GM12864 (cell line): ENCODE measurements at regions not wholly inside any gene's neighbourhood (a gene's known extent, or its start where the extent isn't known, plus 50 kb on each side); places are given as distances from the start of the nearest gene placed in this dataset.

ENCODE experiments used
- DNase-seq: peaks from one replicate; pipeline ENCODE4 v3.0.0-alpha.2; 2011; ENCODE audit warnings: low read depth
- H3K4me3 ChIP-seq: 2 replicates; pipeline ENCODE4 v1.5.1; 2011; ENCODE audit warnings: mild to moderate bottlenecking, low read depth, low read length, control low read depth
- TF ChIP-seq, protein P1 (sequence below): IDR thresholded peaks from 2 replicates; pipeline ENCODE4 v1.5.1; 2011; ENCODE audit warnings: low read depth, mild to moderate bottlenecking, moderate library complexity, low read length, control low read depth, inconsistent platforms; ENCODE audit errors: missing control alignments

- TF ChIP-seq, protein P1, sequence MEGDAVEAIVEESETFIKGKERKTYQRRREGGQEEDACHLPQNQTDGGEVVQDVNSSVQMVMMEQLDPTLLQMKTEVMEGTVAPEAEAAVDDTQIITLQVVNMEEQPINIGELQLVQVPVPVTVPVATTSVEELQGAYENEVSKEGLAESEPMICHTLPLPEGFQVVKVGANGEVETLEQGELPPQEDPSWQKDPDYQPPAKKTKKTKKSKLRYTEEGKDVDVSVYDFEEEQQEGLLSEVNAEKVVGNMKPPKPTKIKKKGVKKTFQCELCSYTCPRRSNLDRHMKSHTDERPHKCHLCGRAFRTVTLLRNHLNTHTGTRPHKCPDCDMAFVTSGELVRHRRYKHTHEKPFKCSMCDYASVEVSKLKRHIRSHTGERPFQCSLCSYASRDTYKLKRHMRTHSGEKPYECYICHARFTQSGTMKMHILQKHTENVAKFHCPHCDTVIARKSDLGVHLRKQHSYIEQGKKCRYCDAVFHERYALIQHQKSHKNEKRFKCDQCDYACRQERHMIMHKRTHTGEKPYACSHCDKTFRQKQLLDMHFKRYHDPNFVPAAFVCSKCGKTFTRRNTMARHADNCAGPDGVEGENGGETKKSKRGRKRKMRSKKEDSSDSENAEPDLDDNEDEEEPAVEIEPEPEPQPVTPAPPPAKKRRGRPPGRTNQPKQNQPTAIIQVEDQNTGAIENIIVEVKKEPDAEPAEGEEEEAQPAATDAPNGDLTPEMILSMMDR, result no peak
- H3K4me3 ChIP-seq, result no peak overlapping the region
- DNase-seq, result no peak
Measured at GRCh38 chr9:31372799-31373587, 1011.5 kb upstream of the ACO1 start.

- no peak overlapping the region for H3K4me3 ChIP-seq
- no peak for DNase-seq
- TF ChIP-seq, protein P1, result no peak
Measured at GRCh38 chr9:31377358-31377757, 1007.1 kb upstream of the ACO1 start.

- DNase-seq, result no peak
- H3K4me3 ChIP-seq, result no peak overlapping the region
- TF ChIP-seq, protein P1, result no peak
Measured at GRCh38 chr9:31388660-31389059, 995.8 kb upstream of the ACO1 start.

- no peak for DNase-seq
- no peak overlapping the region for H3K4me3 ChIP-seq
- TF ChIP-seq, protein P1, result no peak
Measured at GRCh38 chr9:31389075-31389474, 995.4 kb upstream of the ACO1 start.

DNA sequence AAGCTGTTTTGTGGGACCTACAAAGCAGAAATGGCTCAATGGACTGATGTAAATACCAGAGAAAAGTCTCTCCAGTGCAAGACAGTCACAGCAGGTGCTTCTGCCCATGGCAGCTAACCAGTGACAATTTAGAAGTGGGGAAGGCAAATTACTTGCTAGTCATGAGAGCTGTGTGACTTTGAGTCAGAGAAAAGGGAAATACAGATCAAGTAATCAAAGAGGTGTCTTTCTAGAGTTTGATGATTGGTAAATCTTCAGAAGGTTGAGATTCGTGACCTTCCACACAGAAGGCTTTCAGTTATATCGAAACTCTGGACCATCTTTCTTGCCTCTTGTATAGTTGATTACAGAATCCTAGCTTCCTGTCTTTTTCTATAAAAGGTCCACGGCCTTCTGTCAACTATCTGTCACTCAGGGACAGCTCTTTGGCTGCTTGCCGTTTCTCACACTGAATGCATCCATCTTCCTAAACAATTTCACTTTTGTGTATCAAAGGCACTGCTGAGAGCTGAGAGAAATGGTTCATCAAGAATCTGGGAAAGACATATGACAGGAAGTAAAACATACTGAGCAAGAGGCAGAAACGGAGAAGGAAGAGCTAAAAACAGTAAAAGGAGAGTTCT is 993.9 kb upstream of the ACO1 start:
- DNase-seq, result no peak
- TF ChIP-seq, protein P1, result no peak
- no peak overlapping the region; the same call in 1 of the 2 replicates for H3K4me3 ChIP-seq

DNA sequence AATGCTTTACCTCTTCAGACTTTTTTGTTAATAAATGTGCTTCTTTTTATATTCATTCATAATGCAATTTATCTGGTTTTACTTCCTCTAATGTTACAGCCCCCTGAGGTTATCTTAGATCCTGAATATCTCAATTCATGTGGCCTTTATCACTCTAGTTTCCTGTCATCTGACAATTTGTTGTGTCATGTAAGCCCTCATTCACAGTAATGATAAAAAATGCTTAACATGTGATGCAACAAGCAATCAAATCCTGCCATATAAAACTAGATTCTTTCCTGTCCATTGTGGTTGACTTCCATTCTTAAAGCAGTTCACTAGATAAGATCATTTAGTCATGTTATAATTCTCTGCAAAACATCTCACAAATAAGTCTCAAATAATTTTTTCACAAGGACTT is 991.2 kb upstream of the ACO1 start:
- no peak for DNase-seq
- TF ChIP-seq, protein P1, result no peak
- H3K4me3 ChIP-seq, result no peak overlapping the region
